WTC11 (cell line): ENCODE measurements at regions not wholly inside any gene's neighbourhood (a gene's known extent, or its start where the extent isn't known, plus 50 kb on each side); places are given as distances from the start of the nearest gene placed in this dataset.
A peak's percentile ranks its signal among the peaks of the same experiment; 100 is the strongest.

Source experiments
- ATAC-seq: fragments of 200-7000 bp; cut with Tn5 transposase; 2 replicates; pipeline ENCODE4 v1.10.0; 2021; ENCODE audit warnings: mild to moderate bottlenecking, moderate library complexity
- CTCF ChIA-PET: fragments of 300-600 bp; sonication (Branson Sonifier 250); formaldehyde crosslinking; loops from one replicate; lab custom pipeline; 2021; ENCODE audit warnings: antibody characterized with exemption; lab: Charles Lee
- POLR2A ChIA-PET: fragments of 350-600 bp; sonication (Branson Sonifier 250); formaldehyde crosslinking; loops from one replicate; lab custom pipeline; 2021; ENCODE audit warnings: antibody characterized with exemption; lab: Charles Lee
- DNase-seq: peaks from one replicate; pipeline ENCODE4 v3.0.0; 2021; ENCODE audit warnings: low spot score
- H3K27ac Mint-ChIP-seq: 2 replicates; pipeline ENCODE4 v1.8.0; 2021; ENCODE audit warnings: mixed read lengths
- H3K27me3 Mint-ChIP-seq: 2 replicates; pipeline ENCODE4 v1.8.0; 2021; ENCODE audit warnings: low read depth, mild to moderate bottlenecking, moderate library complexity, mixed read lengths
- H3K36me3 Mint-ChIP-seq: 2 replicates; pipeline ENCODE4 v1.8.0; 2021; ENCODE audit warnings: mixed read lengths
- H3K4me1 Mint-ChIP-seq: 2 replicates; pipeline ENCODE4 v1.8.0; 2022; ENCODE audit warnings: mixed read lengths
- H3K4me3 Mint-ChIP-seq: 2 replicates; pipeline ENCODE4 v1.8.0; 2021; ENCODE audit warnings: mild to moderate bottlenecking, moderate library complexity, mixed read lengths
- H3K9me3 Mint-ChIP-seq: 2 replicates; pipeline ENCODE4 v1.8.0; 2021; ENCODE audit warnings: mixed read lengths
- CTCF ChIP-seq: fragments of 200-600 bp; IDR thresholded peaks from 2 replicates; pipeline ENCODE4 v1.8.0; 2022; ENCODE audit warnings: antibody characterized with exemption
- ELF4 ChIP-seq: sonication (generic); formaldehyde crosslinking; IDR thresholded peaks from 2 replicates; pipeline ENCODE4 v1.8.1; 2022; ENCODE audit warnings: low read depth, mild to moderate bottlenecking, moderate library complexity, missing genetic modification reagents
- ETV6 ChIP-seq: sonication (generic); formaldehyde crosslinking; IDR thresholded peaks from 2 replicates; pipeline ENCODE4 v1.8.1; 2022; ENCODE audit warnings: mild to moderate bottlenecking, missing genetic modification reagents
- HMGA2 ChIP-seq: fragments of 250-450 bp; sonication (Bioruptor Pico); IDR thresholded peaks from 2 replicates; pipeline ENCODE4 v1.4.0; 2021; ENCODE audit warnings: mild to moderate bottlenecking, moderate library complexity
- MYBL2 ChIP-seq: sonication (generic); formaldehyde crosslinking; IDR thresholded peaks from 2 replicates; pipeline ENCODE4 v1.8.1; 2023; ENCODE audit warnings: mild to moderate bottlenecking, moderate library complexity, missing genetic modification reagents
- NFE2L1 ChIP-seq: sonication (generic); formaldehyde crosslinking; IDR thresholded peaks from 2 replicates; pipeline ENCODE4 v1.8.1; 2023; ENCODE audit warnings: missing genetic modification reagents
- NR2C2 ChIP-seq: sonication (generic); formaldehyde crosslinking; IDR thresholded peaks from 2 replicates; pipeline ENCODE4 v1.8.0; 2022; ENCODE audit warnings: mild to moderate bottlenecking, missing genetic modification reagents
- STAT6 ChIP-seq: sonication (generic); formaldehyde crosslinking; conservative IDR thresholded peaks from 2 replicates; pipeline ENCODE4 v1.8.1; 2023; ENCODE audit warnings: mild to moderate bottlenecking, low read depth, missing genetic modification reagents, moderate library complexity
- ZNF219 ChIP-seq: sonication (generic); formaldehyde crosslinking; IDR thresholded peaks from 2 replicates; pipeline ENCODE4 v1.8.0; 2023; ENCODE audit warnings: missing genetic modification reagents, mild to moderate bottlenecking, borderline replicate concordance
- ZNF396 ChIP-seq: fragments of 250-450 bp; sonication (Bioruptor Pico); IDR thresholded peaks from 2 replicates; pipeline ENCODE4 v1.8.0; 2021; ENCODE audit warnings: mild to moderate bottlenecking, moderate library complexity, borderline replicate concordance
- TF ChIP-seq, protein P1 (sequence below): sonication (generic); formaldehyde crosslinking; IDR thresholded peaks from 2 replicates; pipeline ENCODE4 v1.8.0; 2023; ENCODE audit warnings: missing genetic modification reagents, mild to moderate bottlenecking, borderline replicate concordance
- TF ChIP-seq, protein P2 (sequence below): fragments of 250-450 bp; sonication (Bioruptor Pico); IDR thresholded peaks from 2 replicates; pipeline ENCODE4 v1.9.0; 2021; ENCODE audit warnings: mild to moderate bottlenecking
- TF ChIP-seq, protein P3 (sequence below): sonication (generic); formaldehyde crosslinking; IDR thresholded peaks from 2 replicates; pipeline ENCODE4 v1.8.0; 2022; ENCODE audit warnings: mild to moderate bottlenecking, missing genetic modification reagents
- TF ChIP-seq, protein P4 (sequence below): sonication (generic); formaldehyde crosslinking; IDR thresholded peaks from 2 replicates; pipeline ENCODE4 v1.8.1; 2022; ENCODE audit warnings: missing genetic modification reagents, borderline replicate concordance
- TF ChIP-seq, protein P5 (sequence below): sonication (generic); formaldehyde crosslinking; IDR thresholded peaks from 2 replicates; pipeline ENCODE4 v1.8.1; 2023; ENCODE audit warnings: mild to moderate bottlenecking, missing genetic modification reagents, moderate library complexity

DNA sequence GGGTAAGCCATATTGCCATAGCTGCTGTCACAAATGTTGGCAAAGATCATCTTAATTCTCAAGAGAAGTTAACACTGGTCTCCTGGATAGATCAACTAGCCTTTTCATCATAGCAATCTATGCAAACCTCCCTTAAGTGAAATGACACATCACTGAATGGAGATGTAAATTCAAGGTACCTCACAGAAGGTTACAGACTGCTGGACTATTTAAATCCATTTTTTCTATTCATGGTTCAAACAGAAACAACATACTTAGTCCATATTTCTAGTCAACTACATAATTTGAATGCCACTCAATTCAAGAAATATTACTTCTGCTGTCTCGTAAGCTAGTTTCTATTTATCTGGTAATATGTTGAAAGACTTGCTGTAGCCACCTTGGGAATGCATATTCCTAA lies 748.3 kb downstream of the C12orf50 start (continued):
- TF ChIP-seq, protein P1, sequence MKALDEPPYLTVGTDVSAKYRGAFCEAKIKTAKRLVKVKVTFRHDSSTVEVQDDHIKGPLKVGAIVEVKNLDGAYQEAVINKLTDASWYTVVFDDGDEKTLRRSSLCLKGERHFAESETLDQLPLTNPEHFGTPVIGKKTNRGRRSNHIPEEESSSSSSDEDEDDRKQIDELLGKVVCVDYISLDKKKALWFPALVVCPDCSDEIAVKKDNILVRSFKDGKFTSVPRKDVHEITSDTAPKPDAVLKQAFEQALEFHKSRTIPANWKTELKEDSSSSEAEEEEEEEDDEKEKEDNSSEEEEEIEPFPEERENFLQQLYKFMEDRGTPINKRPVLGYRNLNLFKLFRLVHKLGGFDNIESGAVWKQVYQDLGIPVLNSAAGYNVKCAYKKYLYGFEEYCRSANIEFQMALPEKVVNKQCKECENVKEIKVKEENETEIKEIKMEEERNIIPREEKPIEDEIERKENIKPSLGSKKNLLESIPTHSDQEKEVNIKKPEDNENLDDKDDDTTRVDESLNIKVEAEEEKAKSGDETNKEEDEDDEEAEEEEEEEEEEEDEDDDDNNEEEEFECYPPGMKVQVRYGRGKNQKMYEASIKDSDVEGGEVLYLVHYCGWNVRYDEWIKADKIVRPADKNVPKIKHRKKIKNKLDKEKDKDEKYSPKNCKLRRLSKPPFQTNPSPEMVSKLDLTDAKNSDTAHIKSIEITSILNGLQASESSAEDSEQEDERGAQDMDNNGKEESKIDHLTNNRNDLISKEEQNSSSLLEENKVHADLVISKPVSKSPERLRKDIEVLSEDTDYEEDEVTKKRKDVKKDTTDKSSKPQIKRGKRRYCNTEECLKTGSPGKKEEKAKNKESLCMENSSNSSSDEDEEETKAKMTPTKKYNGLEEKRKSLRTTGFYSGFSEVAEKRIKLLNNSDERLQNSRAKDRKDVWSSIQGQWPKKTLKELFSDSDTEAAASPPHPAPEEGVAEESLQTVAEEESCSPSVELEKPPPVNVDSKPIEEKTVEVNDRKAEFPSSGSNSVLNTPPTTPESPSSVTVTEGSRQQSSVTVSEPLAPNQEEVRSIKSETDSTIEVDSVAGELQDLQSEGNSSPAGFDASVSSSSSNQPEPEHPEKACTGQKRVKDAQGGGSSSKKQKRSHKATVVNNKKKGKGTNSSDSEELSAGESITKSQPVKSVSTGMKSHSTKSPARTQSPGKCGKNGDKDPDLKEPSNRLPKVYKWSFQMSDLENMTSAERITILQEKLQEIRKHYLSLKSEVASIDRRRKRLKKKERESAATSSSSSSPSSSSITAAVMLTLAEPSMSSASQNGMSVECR (CRISPR knock-in tag) = no peak

DNA sequence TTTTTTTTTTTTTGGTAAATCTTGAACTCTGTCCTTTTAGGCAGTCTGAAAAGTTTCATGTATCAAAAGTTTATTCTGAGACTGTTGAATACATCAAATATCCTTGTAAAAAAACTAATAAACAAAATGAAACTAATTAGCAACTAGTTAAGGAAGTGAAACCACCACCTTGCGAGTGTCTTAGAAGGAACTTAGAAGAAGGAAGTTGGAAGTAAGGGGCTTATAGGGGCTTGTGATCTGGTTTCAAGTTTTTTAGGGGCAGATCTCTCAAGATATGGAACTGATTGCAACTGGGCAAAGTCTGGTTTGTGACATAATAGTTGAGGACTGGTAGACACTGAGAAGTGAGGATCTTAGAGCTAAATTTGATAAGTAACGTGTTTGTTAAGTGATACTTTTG lies 748.8 kb downstream of the C12orf50 start:
- ATAC-seq = no peak
- ChIA-PET POLR2A (no interaction called here), CTCF (interaction anchor here (1.0 kb wide), 1 partner anchor 13 kb away, joined by 3 read pairs; no protein-coding TSS in a partner anchor)
- Mint-ChIP-seq H3K9me3 (peaks cover 27% of the 10 kb centered on the region), H3K4me1 (no peaks in the 10 kb centered on the region), H3K27ac (no peak overlapping the region), H3K4me3 (no peak overlapping the region), H3K36me3 (peaks cover 14% of the 10 kb centered on the region), H3K27me3 (no peaks in the 10 kb centered on the region)
- no peak for DNase-seq
- TF ChIP-seq NFE2L1 (no peak), ELF4 (no peak), HMGA2 (CRISPR knock-in tag) (no peak), CTCF (no peak), ZNF396 (CRISPR knock-in tag) (no peak), MYBL2 (CRISPR knock-in tag) (no peak), NR2C2 (CRISPR knock-in tag) (no peak), ETV6 (CRISPR knock-in tag) (no peak)
- TF ChIP-seq, protein P2, sequence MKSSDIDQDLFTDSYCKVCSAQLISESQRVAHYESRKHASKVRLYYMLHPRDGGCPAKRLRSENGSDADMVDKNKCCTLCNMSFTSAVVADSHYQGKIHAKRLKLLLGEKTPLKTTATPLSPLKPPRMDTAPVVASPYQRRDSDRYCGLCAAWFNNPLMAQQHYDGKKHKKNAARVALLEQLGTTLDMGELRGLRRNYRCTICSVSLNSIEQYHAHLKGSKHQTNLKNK (CRISPR knock-in tag) = no peak
- TF ChIP-seq, protein P3, sequence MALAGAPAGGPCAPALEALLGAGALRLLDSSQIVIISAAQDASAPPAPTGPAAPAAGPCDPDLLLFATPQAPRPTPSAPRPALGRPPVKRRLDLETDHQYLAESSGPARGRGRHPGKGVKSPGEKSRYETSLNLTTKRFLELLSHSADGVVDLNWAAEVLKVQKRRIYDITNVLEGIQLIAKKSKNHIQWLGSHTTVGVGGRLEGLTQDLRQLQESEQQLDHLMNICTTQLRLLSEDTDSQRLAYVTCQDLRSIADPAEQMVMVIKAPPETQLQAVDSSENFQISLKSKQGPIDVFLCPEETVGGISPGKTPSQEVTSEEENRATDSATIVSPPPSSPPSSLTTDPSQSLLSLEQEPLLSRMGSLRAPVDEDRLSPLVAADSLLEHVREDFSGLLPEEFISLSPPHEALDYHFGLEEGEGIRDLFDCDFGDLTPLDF = no peak
- TF ChIP-seq, protein P4, sequence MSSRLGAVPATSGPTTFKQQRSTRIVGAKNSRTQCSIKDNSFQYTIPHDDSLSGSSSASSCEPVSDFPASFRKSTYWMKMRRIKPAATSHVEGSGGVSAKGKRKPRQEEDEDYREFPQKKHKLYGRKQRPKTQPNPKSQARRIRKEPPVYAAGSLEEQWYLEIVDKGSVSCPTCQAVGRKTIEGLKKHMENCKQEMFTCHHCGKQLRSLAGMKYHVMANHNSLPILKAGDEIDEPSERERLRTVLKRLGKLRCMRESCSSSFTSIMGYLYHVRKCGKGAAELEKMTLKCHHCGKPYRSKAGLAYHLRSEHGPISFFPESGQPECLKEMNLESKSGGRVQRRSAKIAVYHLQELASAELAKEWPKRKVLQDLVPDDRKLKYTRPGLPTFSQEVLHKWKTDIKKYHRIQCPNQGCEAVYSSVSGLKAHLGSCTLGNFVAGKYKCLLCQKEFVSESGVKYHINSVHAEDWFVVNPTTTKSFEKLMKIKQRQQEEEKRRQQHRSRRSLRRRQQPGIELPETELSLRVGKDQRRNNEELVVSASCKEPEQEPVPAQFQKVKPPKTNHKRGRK (CRISPR knock-in tag) = no peak

DNA sequence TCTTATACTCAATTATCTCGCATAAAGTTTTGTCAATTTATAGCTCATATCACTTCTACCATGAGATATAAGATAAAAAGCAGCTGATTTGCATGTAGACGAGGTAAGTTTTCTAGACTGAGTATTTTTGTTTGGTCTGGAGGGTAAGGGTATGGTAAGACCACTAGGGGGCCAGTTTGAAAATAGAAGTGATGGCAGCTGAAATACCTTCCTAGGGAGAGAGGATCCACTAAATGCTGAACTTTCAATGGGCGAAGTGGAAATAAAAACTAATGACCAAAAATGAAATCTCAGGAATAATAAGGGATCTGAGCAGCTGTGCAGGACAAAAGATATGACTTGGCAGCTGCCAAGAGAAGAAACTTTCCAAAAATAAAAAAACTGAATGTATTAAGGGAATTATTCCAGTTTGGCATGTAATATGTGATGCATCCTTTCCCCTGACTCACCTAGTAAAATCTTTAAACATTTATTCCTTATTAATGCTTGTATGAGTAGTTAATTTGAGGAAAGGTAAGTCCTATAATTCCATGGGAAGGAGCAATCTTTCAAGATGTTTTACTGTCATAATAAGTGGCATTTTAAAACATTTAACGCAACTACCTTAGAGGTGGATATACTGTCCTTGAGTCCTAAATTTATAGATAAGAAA lies 754.5 kb downstream of the C12orf50 start:
- H3K27ac Mint-ChIP-seq = no peak overlapping the region
- H3K4me3 Mint-ChIP-seq = no peak overlapping the region
- ATAC-seq (peak; percentile 87), DNase-seq (no peak)
- no peaks in the 10 kb centered on the region for H3K27me3 Mint-ChIP-seq
- ChIA-PET CTCF (interaction anchor here (1.1 to 1.4 kb wide), 5 partner anchors 8 to 44 kb away, joined by 3 to 7 read pairs (median 3); no protein-coding TSS in a partner anchor), POLR2A (no interaction called here)
- H3K4me1 Mint-ChIP-seq = no peaks in the 10 kb centered on the region
- H3K9me3 Mint-ChIP-seq = no peaks in the 10 kb centered on the region
- no peaks in the 10 kb centered on the region for H3K36me3 Mint-ChIP-seq
- TF ChIP-seq, protein P5, sequence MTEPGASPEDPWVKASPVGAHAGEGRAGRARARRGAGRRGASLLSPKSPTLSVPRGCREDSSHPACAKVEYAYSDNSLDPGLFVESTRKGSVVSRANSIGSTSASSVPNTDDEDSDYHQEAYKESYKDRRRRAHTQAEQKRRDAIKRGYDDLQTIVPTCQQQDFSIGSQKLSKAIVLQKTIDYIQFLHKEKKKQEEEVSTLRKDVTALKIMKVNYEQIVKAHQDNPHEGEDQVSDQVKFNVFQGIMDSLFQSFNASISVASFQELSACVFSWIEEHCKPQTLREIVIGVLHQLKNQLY (CRISPR knock-in tag) = no peak
- TF ChIP-seq CTCF (peak; percentile 57), ZNF219 (CRISPR knock-in tag) (no peak), STAT6 (CRISPR knock-in tag) (no peak)
